HG03139 (cell line): ENCODE measurements at regions not wholly inside any gene's neighbourhood (a gene's known extent, or its start where the extent isn't known, plus 50 kb on each side); places are given as distances from the start of the nearest gene placed in this dataset.
"Not testable (repeated sequence)": the region's sequence is repeated elsewhere in the genome, so short reads cannot be mapped to it uniquely, and the experiment has no call there.

Experiments
- ATAC-seq: cut with Tn5 transposase; IDR thresholded peaks from one replicate; pipeline ENCODE4 v1.9.1; 2021; ENCODE audit not compliant: unreplicated experiment

- ATAC-seq, result peak; percentile 58
Measured at GRCh38 chr2:175282300-175282699, 100.8 kb upstream of the ATP5MC3 start.

- no peak for ATAC-seq
Measured at GRCh38 chr2:175277772-175278171, 96.3 kb upstream of the ATP5MC3 start.

- ATAC-seq, result no peak
Measured at GRCh38 chr2:175275539-175275938, 94.0 kb upstream of the ATP5MC3 start.

- ATAC-seq, result no peak
Measured at GRCh38 chr2:175259164-175259563, 77.7 kb upstream of the ATP5MC3 start.

GRCh38 chr2:175256806-175257585, 75.5 kb upstream of the ATP5MC3 start:
- ATAC-seq, result no peak

GRCh38 chr2:175256391-175256790, 74.9 kb upstream of the ATP5MC3 start:
- not testable (repeated sequence) for ATAC-seq

- ATAC-seq, result no peak
Measured at GRCh38 chr2:175253871-175254270, 72.4 kb upstream of the ATP5MC3 start.

- no peak for ATAC-seq
Measured at GRCh38 chr2:175251425-175252041, 70.0 kb upstream of the ATP5MC3 start.

- ATAC-seq, result no peak
Measured at GRCh38 chr2:175247159-175247558, 65.6 kb upstream of the ATP5MC3 start.

- ATAC-seq, result no peak
Measured at GRCh38 chr2:175244697-175245096, 63.2 kb upstream of the ATP5MC3 start.

- no peak for ATAC-seq
Measured at GRCh38 chr2:175241691-175242090, 60.2 kb upstream of the ATP5MC3 start.

- not testable (repeated sequence) for ATAC-seq
Measured at GRCh38 chr2:175240033-175240432, 58.5 kb upstream of the ATP5MC3 start.

- no peak for ATAC-seq
Measured at GRCh38 chr2:175236930-175237329, 55.4 kb upstream of the ATP5MC3 start.

GRCh38 chr2:175234650-175235049, 53.1 kb upstream of the ATP5MC3 start:
- ATAC-seq, result peak; percentile 83

GRCh38 chr2:175234153-175234552, 52.6 kb upstream of the ATP5MC3 start:
- no peak for ATAC-seq

GRCh38 chr2:175233135-175233719, 51.7 kb upstream of the ATP5MC3 start:
- ATAC-seq, result no peak
